ENCODE measurements at regions not wholly inside any gene's neighbourhood (a gene's known extent, or its start where the extent isn't known, plus 50 kb on each side); places are given as distances from the start of the nearest gene placed in this dataset.

- TF ChIP-seq, protein P1, sequence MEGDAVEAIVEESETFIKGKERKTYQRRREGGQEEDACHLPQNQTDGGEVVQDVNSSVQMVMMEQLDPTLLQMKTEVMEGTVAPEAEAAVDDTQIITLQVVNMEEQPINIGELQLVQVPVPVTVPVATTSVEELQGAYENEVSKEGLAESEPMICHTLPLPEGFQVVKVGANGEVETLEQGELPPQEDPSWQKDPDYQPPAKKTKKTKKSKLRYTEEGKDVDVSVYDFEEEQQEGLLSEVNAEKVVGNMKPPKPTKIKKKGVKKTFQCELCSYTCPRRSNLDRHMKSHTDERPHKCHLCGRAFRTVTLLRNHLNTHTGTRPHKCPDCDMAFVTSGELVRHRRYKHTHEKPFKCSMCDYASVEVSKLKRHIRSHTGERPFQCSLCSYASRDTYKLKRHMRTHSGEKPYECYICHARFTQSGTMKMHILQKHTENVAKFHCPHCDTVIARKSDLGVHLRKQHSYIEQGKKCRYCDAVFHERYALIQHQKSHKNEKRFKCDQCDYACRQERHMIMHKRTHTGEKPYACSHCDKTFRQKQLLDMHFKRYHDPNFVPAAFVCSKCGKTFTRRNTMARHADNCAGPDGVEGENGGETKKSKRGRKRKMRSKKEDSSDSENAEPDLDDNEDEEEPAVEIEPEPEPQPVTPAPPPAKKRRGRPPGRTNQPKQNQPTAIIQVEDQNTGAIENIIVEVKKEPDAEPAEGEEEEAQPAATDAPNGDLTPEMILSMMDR (conservative IDR thresholded peaks at IDR 0.05): no peak
- TF ChIP-seq ZFX (IDR thresholded peaks at IDR 0.05): no peak
- H3K27ac ChIP-seq: no peak overlapping the region
These were observed 83.5 kb downstream of the RBFOX3 start for GRCh38 chr17:79527306-79527705.

DNA sequence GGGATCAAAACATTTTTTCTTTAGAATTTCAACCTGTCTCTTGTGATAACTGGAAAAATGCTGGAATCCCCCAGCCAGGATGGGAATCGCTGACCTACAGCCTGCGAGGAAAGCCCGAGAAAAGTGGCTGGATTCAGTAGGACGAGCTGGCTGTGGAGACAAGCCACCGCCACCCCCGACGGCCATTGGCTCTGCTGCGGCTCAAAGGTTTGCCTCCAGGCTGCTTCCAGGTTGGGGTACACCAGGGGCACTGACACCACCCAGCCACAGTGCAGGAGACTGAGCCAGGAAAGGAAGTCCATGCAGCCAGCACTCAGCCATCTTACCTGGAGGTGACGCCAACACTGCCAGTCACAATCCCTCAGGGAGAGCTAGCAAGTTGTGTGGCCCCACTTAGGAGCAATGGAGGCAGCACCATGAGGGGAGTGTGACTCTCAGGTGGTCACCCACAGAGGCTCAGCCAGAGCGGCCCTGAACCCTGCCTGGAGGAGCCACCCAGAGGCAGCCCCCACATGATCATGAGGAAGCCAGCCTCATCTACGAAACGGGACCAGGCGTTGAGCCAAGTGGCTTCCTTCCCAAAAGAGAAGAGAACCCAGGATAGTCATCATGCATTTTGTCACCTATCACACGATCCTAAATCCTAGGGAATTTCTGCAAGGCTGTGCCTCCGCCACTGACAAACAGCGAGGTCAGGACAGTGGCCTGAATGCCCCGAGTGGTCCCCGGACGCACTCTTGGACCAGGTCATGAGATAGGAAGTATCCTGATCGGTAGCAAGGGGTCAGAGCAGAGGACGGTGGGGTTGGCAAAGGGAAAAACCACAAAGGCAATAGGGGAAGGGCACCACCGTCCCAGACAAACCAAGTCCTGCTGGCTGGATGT lies 84.8 kb downstream of the RBFOX3 start:
- H3K27ac ChIP-seq: no peak overlapping the region
- TF ChIP-seq, protein P1 (conservative IDR thresholded peaks at IDR 0.05): no peak
- no peak for TF ChIP-seq ZFX (IDR thresholded peaks at IDR 0.05)

GRCh38 chr17:79524213-79525187 lies 86.4 kb downstream of the RBFOX3 start:
- TF ChIP-seq, protein P1 (conservative IDR thresholded peaks at IDR 0.05): no peak
- TF ChIP-seq ZFX (IDR thresholded peaks at IDR 0.05): no peak
- H3K27ac ChIP-seq: no peak overlapping the region

GRCh38 chr17:79522414-79522813 lies 88.4 kb downstream of the RBFOX3 start:
- H3K27ac ChIP-seq: no peak overlapping the region
- TF ChIP-seq, protein P1 (conservative IDR thresholded peaks at IDR 0.05): no peak
- no peak for TF ChIP-seq ZFX (IDR thresholded peaks at IDR 0.05)

DNA sequence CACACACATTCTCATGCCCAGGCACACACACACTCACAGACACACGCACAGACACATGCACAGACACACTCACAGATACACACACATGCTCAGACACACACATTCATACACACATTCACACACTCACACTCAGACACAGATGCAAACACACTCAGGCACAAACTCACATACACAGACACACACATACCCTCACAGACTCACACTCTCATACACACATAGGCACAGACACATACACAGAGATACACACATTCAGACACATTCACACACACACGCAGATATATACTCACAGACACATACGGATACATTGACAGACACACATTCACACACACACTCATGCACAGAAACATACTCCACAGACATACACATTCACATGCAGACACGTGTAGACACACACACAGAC lies 89.6 kb downstream of the RBFOX3 start:
- TF ChIP-seq ZFX (IDR thresholded peaks at IDR 0.05): no peak
- TF ChIP-seq, protein P1 (conservative IDR thresholded peaks at IDR 0.05): no peak

GRCh38 chr17:79520167-79521165 lies 90.4 kb downstream of the RBFOX3 start:
- TF ChIP-seq, protein P1 (conservative IDR thresholded peaks at IDR 0.05): no peak
- no peak for TF ChIP-seq ZFX (IDR thresholded peaks at IDR 0.05)
- H3K27ac ChIP-seq: no peak overlapping the region

More for the DNA sequence above, 89.6 kb downstream of the RBFOX3 start:
- no peak overlapping the region for H3K27ac ChIP-seq

Measured in C4-2B (cell line).